ENCODE measurements at regions not wholly inside any gene's neighbourhood (a gene's known extent, or its start where the extent isn't known, plus 50 kb on each side); places are given as distances from the start of the nearest gene placed in this dataset.
A peak's percentile ranks its signal among the peaks of the same experiment; 100 is the strongest.

DNA sequence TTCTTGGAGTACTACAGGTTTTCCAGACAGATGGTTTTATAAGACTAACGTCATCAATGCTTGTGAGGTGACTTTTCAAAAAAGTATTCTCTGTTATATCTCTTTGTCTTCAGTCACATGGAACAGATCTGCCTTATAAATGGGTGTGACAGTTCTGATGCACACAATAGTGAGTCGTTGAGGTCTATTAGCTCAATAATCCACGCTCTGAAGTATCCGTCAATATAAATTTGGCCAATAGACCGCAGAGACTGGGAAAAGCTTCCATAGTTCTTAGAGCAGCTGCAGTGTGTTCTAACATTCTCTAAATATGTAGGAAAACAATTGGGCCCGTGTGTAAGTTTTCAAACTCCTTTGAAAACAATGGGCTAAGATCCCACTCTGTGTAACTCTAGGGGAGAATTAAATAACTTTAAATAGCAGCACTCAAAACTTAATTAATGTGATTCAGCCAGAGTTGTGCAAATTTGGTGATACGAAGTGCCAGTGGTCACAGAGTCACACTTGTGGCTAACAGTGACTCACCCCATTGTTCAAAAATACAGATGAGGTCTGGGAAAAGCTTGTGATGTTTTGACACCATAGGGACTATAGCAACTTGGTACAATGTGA is 316.0 kb downstream of the LMO4 start:
- peak in 1 of 11 donors; percentile 12 for DNase-seq (ENCODE audit: extremely low read depth in 1 of 11, low read depth in 9 of 11, low spot score in 4 of 11)

DNA sequence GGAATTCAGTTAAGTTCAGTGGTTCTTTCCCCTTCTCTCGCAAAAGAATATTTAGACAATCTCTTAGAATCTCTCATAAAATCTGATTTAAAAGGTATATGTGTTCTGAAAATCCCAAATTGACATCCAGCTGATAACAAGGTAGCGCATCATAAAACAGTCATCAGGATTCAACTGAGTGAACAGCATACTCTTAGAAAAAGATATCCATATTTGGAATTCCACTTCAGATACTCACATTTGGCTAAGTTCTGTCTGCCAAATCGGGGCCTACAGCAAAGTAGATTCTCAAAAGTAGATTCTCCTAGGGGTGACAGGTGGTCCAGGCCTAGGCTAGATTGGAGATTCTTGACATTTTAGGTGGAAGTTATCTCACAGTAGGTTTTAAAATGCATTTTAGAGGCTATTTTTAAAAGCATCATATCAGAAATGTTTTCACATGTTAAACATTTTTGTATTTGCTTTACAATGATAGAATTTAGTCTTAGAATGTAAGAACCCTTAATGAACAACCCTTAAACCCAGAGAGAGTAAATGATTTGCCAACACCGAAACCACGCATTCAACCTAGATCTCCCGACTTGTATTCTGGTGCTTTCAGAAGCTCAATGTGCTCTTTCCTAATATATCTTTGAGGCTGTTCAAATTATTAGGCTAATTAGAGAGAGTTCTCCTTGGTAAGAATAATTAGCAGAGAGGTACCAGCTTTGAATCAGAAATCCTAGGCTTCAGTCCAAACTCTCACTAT is 318.9 kb downstream of the LMO4 start:
- no peak for DNase-seq (ENCODE audit: extremely low read depth in 1 of 11, low read depth in 9 of 11, low spot score in 4 of 11)

DNA sequence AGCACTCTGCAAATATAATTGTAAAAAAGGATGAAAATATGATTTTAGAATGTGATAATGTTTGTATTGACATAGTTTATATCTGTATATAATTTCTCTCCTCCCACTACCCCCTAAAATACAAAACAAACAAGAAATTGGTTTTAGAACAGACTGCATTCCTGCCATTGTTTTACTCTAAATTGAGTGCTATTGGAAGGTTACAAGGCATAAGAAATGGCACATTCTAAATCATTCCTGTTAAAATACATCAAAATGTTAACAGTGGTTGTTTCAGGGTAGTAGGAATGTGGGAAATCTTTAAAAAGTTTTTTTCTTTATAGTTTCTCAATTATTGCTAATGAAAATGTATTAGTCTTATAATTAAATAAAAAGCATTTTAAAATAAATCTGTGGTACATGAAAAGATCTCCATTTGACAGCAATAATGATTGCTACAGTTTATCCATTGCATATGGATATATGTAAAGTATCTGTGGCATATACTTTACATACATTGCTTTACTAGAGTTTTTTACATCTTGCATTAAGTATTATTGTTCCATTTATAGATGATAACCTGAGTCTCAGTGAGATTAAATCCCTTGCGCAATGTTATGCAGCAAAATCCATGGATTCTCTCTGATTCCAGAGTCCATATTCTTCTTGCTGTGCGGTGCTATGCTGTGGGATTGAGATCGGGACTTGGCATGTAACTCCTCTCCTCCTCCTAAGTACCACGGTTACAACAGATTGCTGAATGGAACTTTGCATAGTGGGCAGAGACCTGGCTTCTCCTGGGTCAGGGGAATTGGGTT is 319.8 kb downstream of the LMO4 start:
- DNase-seq (ENCODE audit: extremely low read depth in 1 of 11, low read depth in 9 of 11, low spot score in 4 of 11), result no peak

DNA sequence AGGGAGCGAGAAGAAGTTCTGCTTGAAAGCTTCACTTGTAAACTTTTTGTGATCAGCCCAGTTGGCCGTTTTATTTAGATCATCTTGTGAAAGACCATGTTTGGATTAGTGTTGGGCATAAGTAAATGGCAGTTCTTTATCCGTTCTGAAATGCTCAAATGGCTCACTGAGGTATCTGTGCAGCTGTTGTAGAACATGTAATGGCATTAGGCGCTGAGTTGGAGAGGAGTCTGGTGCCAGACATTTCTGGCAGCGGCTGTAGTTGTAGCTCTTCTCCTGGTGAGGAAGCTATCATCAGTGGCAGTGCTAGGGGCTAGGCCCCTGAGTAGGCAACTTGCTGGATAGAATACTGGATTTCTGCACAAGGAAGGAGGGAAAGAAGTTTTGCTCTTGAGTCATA is 321.6 kb downstream of the LMO4 start:
- DNase-seq (ENCODE audit: extremely low read depth in 1 of 11, low read depth in 9 of 11, low spot score in 4 of 11), result no peak

DNA sequence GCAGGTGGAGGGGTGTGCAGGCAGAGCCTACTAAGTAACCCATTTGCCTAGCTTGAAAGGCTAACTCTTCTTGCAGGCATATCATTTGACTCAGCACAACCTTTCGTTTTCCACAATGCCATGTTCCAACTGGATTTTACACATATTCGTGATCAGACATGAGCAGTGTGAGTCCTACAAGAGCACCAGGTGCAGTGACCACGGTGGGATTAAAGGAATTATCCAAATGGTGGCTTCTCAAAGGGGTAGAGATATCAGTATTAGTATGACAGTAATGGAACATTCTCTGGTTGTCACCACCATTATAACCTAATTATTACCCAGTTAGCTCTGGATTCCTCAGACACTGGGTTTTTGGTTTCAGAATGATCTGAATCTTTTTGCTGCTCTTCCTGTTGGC is 323.5 kb downstream of the LMO4 start:
- no peak for DNase-seq (ENCODE audit: extremely low read depth in 1 of 11, low read depth in 9 of 11, low spot score in 4 of 11)

DNA sequence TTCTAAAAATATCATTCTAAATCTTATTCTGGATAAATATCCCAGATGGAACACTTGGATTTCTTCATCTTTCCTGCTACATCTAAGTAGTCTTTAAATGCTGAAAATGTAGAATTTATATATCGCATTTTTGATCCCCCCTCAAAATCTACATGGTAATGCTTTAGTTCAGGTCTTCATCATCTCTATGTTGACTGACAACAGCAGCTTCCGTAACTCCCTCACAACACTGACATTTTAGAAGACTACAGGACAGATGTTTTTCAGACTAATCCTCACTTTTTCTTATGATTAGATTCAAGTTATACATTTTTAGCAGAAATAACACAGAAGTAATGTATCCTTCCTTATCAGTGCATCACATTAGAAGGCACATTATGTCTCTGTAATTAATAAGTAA is 336.5 kb downstream of the LMO4 start:
- no peak for DNase-seq (ENCODE audit: extremely low read depth in 1 of 11, low read depth in 9 of 11, low spot score in 4 of 11)

DNA sequence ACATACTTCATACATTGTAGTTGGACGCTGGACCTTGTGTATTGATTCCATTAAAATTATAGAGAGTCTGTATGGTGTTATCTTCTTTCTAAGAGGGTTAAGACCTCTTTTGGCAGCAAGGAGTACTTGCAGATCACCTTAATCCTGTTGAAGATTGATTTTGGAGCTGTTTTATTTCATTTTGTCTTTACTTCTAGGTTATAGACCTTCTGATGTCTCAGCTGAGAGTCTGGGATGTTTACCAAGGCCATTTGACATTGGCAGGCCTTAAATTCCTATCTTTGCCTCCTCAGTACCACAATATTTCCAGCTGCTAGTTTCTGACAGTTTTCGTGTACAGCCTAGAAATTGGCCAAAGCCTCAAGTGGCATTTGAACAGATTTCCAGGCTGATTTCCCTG is 338.0 kb downstream of the LMO4 start:
- no peak for DNase-seq (ENCODE audit: extremely low read depth in 1 of 11, low read depth in 9 of 11, low spot score in 4 of 11)

DNA sequence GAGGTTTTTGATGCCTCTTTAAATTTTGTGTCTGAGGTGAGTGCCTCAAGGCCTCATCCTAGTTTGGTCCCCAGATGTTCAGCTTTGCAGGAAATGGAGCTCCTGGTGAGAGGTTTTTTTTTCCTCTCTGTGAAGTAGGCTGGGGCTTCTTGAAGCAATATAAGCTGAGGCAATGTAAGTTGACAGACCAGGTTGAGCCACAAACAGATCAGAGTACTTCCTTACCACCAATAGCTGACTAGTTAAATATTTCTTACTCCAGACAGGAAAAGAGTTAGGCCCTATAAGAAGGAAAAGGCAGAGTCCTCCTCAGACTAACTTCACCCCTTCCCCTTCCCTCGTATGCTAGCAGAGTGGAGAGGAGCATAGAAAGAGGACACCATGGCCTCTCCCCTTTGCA is 341.0 kb downstream of the LMO4 start:
- DNase-seq (ENCODE audit: extremely low read depth in 1 of 11, low read depth in 9 of 11, low spot score in 4 of 11), result no peak

DNA sequence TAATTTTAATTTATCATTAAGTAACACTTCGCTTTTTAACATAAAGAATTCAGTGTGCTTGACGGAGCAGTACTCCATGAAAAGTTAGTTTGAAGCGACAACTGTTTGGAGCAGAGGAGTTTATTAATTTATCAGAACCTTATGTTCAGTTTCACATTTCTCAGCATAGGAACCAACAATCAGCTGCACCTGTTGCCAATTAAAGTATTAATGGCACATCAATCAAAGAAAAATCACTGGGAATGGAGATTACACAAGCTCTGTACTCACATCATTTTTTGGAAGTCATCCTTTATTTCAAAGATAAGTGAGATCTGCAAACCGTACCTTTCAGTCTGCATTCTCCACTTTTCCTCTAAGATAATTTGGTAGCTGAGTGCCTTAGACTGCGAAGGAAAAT is 344.6 kb downstream of the LMO4 start:
- DNase-seq (ENCODE audit: extremely low read depth in 1 of 11, low read depth in 9 of 11, low spot score in 4 of 11), result no peak

DNA sequence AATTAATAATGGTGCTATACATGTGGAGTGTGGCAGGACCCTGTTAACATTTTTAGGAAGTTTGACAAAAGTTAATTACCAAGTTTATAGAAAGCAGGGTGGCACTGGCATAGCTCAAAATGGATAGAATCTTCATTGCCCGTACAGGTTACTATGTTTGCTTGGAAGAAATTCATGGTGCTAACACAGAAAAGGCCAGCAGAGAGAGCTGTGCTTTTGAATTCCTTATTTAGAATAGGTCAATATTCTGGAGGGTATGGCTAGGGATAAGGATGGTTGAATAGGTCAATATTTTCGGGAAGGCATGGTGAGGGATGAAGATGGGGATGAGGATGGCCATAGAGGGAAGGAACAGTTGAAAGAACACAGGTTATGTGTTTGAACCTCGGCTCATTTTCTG is 345.1 kb downstream of the LMO4 start:
- no peak for DNase-seq (ENCODE audit: extremely low read depth in 1 of 11, low read depth in 9 of 11, low spot score in 4 of 11)

DNA sequence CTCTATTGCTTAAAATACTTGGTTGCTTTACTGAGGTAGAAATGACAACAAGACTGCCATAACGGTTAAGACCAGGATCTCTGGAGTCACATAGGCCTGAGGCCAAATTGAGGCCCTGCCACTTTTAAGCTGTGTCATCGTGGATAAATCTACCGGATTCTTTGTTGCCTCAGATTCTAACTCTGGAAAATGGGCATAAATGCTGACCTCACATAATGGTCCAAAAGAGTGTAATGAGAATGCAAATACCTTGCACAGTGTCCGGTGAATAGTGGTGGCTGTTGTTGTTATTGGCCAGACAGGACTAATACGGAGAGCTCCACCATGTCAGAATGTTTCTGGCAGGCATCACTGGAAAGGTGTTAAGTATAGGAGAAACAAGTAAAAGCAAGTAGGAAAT is 346.1 kb downstream of the LMO4 start:
- no peak for DNase-seq (ENCODE audit: extremely low read depth in 1 of 11, low read depth in 9 of 11, low spot score in 4 of 11)

DNA sequence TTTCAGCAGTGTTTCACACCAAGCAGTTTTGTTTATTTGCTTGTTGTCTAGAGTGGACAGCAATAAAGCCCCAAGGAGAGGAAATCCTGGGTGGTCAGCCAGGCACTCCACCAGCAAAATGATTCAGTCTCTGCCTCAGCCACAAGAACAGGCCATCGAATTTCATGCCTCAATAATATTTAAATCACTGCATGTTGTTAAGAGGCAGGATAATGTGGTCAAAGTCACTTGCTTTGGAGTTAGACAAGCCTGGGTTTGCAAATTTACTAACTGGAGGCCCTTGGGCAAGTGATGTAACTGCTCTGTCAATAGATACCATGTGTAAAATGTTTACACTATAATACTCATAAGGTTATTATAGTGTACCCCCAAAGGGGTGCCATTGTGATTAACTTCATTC is 349.6 kb downstream of the LMO4 start:
- no peak for DNase-seq (ENCODE audit: extremely low read depth in 1 of 11, low read depth in 9 of 11, low spot score in 4 of 11)

DNA sequence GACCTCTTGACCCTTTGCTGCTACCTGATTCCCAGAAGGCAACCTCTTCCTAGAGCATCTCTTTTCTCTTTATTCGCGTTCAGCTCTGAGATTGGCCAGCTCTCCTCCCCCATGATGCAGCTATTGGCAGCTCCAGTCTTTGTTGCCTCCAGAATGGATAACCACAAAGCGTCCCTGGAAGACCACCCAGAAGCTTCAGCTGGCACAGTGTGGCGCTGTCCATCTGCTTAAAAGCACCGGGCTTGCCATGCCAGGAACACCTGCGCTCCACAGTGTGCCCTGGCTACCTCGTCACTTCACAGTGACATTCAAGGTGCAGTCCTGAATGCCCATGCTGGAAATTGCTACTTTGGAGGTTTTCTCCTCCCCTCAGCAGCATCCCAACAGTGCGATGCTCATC is 353.9 kb downstream of the LMO4 start:
- DNase-seq (ENCODE audit: extremely low read depth in 1 of 11, low read depth in 9 of 11, low spot score in 4 of 11), result no peak

DNA sequence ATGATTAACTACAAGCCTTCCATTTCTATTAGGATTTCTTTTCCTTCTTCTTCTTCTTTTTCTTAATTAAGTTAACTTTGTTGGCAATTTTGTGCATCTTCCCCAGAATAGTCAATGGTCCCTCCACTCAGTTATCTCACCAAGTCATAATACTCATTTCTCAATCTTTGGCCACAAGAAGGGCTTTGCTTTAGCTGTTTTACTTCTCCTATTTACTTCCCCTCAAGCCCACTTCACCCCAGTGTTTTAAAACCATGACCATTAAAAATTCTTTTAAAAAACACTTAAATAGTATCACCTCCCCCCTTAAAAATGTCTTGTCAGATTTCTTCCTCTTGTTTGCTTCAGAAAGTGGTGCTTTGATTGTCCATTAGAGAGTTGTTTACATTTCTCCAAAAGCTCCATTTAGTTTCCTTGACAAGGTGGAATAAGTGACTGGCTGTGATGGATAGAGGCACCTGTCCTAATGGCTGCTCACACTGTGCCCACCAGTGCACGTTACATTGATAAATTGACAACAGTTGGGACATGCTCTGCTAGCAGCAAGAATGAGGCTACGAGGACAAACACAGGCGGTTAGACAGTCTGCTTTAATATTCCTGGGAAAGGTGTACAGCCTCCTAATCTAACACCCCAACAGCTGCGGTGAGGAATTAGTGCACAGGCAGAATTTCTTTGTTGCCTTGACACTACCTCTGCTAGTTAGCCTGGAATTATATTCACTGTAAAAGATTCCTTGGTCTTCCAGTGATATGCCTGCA is 354.7 kb downstream of the LMO4 start:
- peak in 1 of 11 donors; percentile 11 for DNase-seq (ENCODE audit: extremely low read depth in 1 of 11, low read depth in 9 of 11, low spot score in 4 of 11)

DNA sequence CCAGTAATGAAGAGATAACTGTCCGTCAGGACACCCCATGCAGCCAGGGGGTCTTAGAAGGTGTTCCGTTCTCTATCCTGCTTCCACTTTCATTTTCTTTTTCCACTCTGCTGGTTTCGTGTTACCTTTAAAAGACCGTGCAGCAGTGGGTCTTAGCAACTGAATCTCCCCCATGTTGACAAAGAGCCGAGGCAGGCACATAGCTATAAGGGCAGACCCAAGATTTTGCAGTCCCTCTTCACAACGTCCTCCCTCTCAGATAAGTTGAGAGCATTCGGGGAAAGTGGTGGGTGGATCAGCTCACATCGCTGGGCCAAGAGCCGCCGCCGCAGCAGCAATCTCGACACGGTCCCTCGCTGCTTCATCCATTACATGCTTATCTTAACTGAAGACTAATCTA is 355.5 kb downstream of the LMO4 start:
- peak in 2 of 11 donors; percentile 26 to 44 for DNase-seq (ENCODE audit: extremely low read depth in 1 of 11, low read depth in 9 of 11, low spot score in 4 of 11)

DNA sequence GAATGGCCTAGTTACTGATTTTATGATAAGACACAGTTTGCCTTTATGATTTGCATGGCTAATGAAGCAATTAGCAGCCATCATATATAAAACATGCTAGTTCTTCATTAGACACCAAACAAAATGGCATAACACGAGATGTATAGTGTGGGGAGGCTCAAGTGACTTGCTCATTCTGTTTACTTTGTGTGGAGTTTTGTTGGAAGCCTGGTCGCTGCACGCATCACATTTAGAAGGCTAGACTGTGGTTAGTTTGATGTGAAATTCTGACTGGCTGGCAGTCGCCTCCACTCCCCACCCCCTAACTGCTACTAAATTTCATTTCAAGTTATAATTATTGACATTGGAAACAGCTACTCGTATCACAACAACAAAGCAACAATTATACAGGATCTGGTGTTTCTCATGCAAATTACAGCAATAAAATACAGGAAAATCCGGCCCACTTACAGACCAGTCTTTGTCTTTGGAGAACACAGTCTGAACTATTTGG is 356.1 kb downstream of the LMO4 start:
- DNase-seq (ENCODE audit: extremely low read depth in 1 of 11, low read depth in 9 of 11, low spot score in 4 of 11), result peak in 2 of 11 donors; percentile 17 to 48

DNA sequence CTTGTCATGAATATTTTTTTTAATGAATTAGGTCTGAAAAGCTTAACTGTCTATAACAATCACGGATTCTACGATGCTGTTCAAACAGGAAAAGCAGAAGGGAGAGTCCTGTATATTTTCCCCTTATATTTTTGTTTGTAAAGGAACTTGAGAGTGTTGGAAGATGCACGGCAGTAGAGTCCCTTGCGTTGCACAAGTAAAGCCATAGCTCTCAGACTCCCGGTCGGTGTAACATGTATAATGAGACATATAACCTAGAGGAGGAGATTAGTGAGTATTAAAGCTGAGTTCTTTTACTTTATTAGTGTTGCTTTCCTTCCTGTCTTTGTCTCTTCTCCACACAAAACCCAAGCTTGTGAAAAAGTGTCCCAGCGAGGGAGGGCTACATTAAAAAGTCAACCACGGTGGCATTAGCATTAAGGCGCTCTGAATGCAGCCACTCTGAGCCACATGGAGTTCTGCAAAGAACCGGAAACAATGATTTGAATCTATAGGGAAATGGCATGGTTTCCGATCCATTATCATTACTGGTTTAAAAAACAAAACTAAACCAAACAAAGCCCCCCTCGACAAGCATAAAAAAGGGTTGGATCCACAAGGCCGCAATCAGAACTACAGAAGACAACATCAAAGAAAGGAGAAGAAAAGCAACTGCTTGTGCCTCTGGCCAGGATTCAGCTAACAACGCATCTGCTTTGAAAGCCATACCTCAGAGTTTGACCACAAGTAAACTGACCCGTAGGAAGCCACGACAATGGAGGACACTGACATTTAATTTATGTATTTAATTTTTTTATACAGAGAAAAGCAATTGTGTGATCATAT is 356.8 kb downstream of the LMO4 start:
- DNase-seq (ENCODE audit: extremely low read depth in 1 of 11, low read depth in 9 of 11, low spot score in 4 of 11), result peak in 2 of 11 donors; percentile 19 to 23

DNA sequence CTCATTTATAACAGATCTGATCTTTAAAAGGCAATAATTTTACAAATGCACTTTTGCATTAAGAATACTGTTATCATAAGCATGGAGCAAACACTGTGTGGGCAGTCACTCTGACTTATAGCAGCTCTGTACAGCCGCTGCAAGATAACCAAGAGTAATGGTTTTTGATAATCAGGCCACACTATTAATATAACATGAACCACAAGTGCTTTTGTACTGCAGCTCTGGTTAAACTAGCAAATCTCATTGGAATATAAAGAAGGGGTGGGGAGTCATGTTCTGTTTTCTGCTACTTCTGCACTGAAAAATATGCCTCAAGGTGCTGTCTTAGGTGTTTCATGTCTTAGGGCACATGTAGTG is 357.4 kb downstream of the LMO4 start:
- DNase-seq (ENCODE audit: extremely low read depth in 1 of 11, low read depth in 9 of 11, low spot score in 4 of 11), result peak in 1 of 11 donors; percentile 7

DNA sequence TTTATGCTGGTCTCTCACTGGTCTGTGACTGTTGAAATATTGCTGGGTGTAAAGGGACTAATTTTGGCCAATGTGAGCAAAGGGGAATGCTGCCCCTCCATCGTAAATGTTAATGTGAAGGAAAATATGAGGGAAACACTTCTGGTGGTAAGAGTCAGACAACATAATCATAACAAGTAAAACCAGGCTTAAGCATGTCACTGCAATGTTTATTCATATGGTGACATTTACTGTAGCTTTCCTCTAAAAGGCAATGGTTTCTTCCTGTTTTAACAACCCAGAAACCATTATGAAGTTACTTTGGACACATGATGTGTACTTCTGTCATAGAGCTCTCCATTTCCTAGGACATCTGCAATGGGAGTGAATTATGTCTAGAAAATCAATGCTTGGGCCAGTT is 358.0 kb downstream of the LMO4 start:
- peak in 1 of 11 donors; percentile 12 for DNase-seq (ENCODE audit: extremely low read depth in 1 of 11, low read depth in 9 of 11, low spot score in 4 of 11)

All from renal cortex interstitium (tissue), 11 donors.